ENCODE measurements at regions not wholly inside any gene's neighbourhood (a gene's known extent, or its start where the extent isn't known, plus 50 kb on each side); places are given as distances from the start of the nearest gene placed in this dataset.

- H3K27ac ChIP-seq (ENCODE audit: low read depth, low read length) = no peak overlapping the region
- H3K27me3 Mint-ChIP-seq = no peaks in the 10 kb centered on the region
- H3K9me3 ChIP-seq (ENCODE audit: low read length) = no peaks in the 10 kb centered on the region
- H3K9me3 Mint-ChIP-seq = peaks cover 0 to 5% (median 0%) of the 10 kb centered on the region in 5 donors
- H3K27ac Mint-ChIP-seq = no peak overlapping the region
- H3K4me1 ChIP-seq (ENCODE audit: insufficient read depth, low read length) = no peaks in the 10 kb centered on the region
- H3K36me3 Mint-ChIP-seq = no peaks in the 10 kb centered on the region
- POLR2A ChIA-PET = no interaction called here
- no peak overlapping the region for H3K4me3 ChIP-seq (ENCODE audit: low read length)
- no peaks in the 10 kb centered on the region for H3K27me3 ChIP-seq (ENCODE audit: insufficient read depth, low read length, poor library complexity, severe bottlenecking)
- DNase-seq = no peak
- no peaks in the 10 kb centered on the region for H3K4me1 Mint-ChIP-seq
- CTCF ChIA-PET = no interaction called here
- no peaks in the 10 kb centered on the region for H3K36me3 ChIP-seq (ENCODE audit: insufficient read depth, low read length)
- H3K4me3 Mint-ChIP-seq = no peak overlapping the region
Observed at GRCh38 chr9:17994695-17995425, 416.0 kb downstream of the SH3GL2 start.

- Mint-ChIP-seq H3K36me3 (no peaks in the 10 kb centered on the region), H3K27ac (no peak overlapping the region)
Observed at GRCh38 chr9:17996728-17997127, 417.9 kb downstream of the SH3GL2 start.

GRCh38 chr9:18002718-18003438 lies 424.0 kb downstream of the SH3GL2 start:
- Histone ChIP-seq H3K36me3 (ENCODE audit: insufficient read depth, low read length) (no peaks in the 10 kb centered on the region), H3K4me3 (ENCODE audit: low read length) (no peak overlapping the region), H3K27ac (ENCODE audit: low read depth, low read length) (no peak overlapping the region), H3K9me3 (ENCODE audit: low read length) (no peaks in the 10 kb centered on the region), H3K4me1 (ENCODE audit: insufficient read depth, low read length) (no peaks in the 10 kb centered on the region), H3K27me3 (ENCODE audit: insufficient read depth, low read length, poor library complexity, severe bottlenecking) (no peaks in the 10 kb centered on the region)
- no peaks in the 10 kb centered on the region for H3K27me3 Mint-ChIP-seq
- H3K4me3 Mint-ChIP-seq = no peak overlapping the region
- no peaks in the 10 kb centered on the region for H3K4me1 Mint-ChIP-seq
- H3K27ac Mint-ChIP-seq = no peak overlapping the region
- H3K36me3 Mint-ChIP-seq = no peaks in the 10 kb centered on the region
- no peak for DNase-seq
- ChIA-PET POLR2A (no interaction called here), CTCF (no interaction called here)
- H3K9me3 Mint-ChIP-seq = peaks cover 0 to 10% (median 0%) of the 10 kb centered on the region in 5 donors

More at GRCh38 chr9:17996728-17997127, 417.9 kb downstream of the SH3GL2 start:
- Mint-ChIP-seq H3K27me3 (no peaks in the 10 kb centered on the region), H3K4me3 (no peak overlapping the region), H3K4me1 (no peaks in the 10 kb centered on the region), H3K9me3 (peaks cover 0 to 5% (median 0%) of the 10 kb centered on the region in 5 donors)
- ChIA-PET POLR2A (no interaction called here), CTCF (no interaction called here)
- no peak overlapping the region for H3K4me3 ChIP-seq (ENCODE audit: low read length)
- DNase-seq = no peak
- no peaks in the 10 kb centered on the region for H3K36me3 ChIP-seq (ENCODE audit: insufficient read depth, low read length)
- no peaks in the 10 kb centered on the region for H3K9me3 ChIP-seq (ENCODE audit: low read length)
- no peaks in the 10 kb centered on the region for H3K27me3 ChIP-seq (ENCODE audit: insufficient read depth, low read length, poor library complexity, severe bottlenecking)
- H3K4me1 ChIP-seq (ENCODE audit: insufficient read depth, low read length) = no peaks in the 10 kb centered on the region
- no peak overlapping the region for H3K27ac ChIP-seq (ENCODE audit: low read depth, low read length)

GRCh38 chr9:18006591-18006990 lies 427.7 kb downstream of the SH3GL2 start:
- POLR2A ChIA-PET = no interaction called here
- no peaks in the 10 kb centered on the region for H3K36me3 Mint-ChIP-seq
- CTCF ChIA-PET = no interaction called here

GRCh38 chr9:18007621-18008020 lies 428.8 kb downstream of the SH3GL2 start:
- H3K9me3 ChIP-seq (ENCODE audit: low read length) = no peaks in the 10 kb centered on the region
- CTCF ChIA-PET = no interaction called here
- no peaks in the 10 kb centered on the region for H3K27me3 ChIP-seq (ENCODE audit: insufficient read depth, low read length, poor library complexity, severe bottlenecking)
- no peaks in the 10 kb centered on the region for H3K36me3 Mint-ChIP-seq
- H3K4me1 ChIP-seq (ENCODE audit: insufficient read depth, low read length) = no peaks in the 10 kb centered on the region
- no peak overlapping the region for H3K4me3 ChIP-seq (ENCODE audit: low read length)
- no peaks in the 10 kb centered on the region for H3K36me3 ChIP-seq (ENCODE audit: insufficient read depth, low read length)
- H3K9me3 Mint-ChIP-seq = peaks cover 0 to 13% (median 2%) of the 10 kb centered on the region in 5 donors
- H3K4me1 Mint-ChIP-seq = no peaks in the 10 kb centered on the region
- no peaks in the 10 kb centered on the region for H3K27me3 Mint-ChIP-seq
- no peak overlapping the region for H3K27ac ChIP-seq (ENCODE audit: low read depth, low read length)
- H3K4me3 Mint-ChIP-seq = no peak overlapping the region
- DNase-seq = no peak
- H3K27ac Mint-ChIP-seq = no peak overlapping the region
- POLR2A ChIA-PET = no interaction called here

More at GRCh38 chr9:18006591-18006990, 427.7 kb downstream of the SH3GL2 start:
- Histone ChIP-seq H3K36me3 (ENCODE audit: insufficient read depth, low read length) (no peaks in the 10 kb centered on the region), H3K9me3 (ENCODE audit: low read length) (no peaks in the 10 kb centered on the region), H3K27me3 (ENCODE audit: insufficient read depth, low read length, poor library complexity, severe bottlenecking) (no peaks in the 10 kb centered on the region), H3K4me1 (ENCODE audit: insufficient read depth, low read length) (no peaks in the 10 kb centered on the region), H3K27ac (ENCODE audit: low read depth, low read length) (no peak overlapping the region), H3K4me3 (ENCODE audit: low read length) (no peak overlapping the region)
- DNase-seq = no peak
- Mint-ChIP-seq H3K27me3 (no peaks in the 10 kb centered on the region), H3K4me1 (no peaks in the 10 kb centered on the region), H3K4me3 (no peak overlapping the region), H3K27ac (no peak overlapping the region), H3K9me3 (peaks cover 0 to 10% (median 2%) of the 10 kb centered on the region in 5 donors)

GRCh38 chr9:18009902-18010301 lies 431.0 kb downstream of the SH3GL2 start:
- ChIA-PET POLR2A (no interaction called here), CTCF (no interaction called here)
- H3K27ac Mint-ChIP-seq = no peak overlapping the region

GRCh38 chr9:18010492-18010891 lies 431.6 kb downstream of the SH3GL2 start:
- Histone ChIP-seq H3K27ac (ENCODE audit: low read depth, low read length) (no peak overlapping the region), H3K4me3 (ENCODE audit: low read length) (no peak overlapping the region), H3K9me3 (ENCODE audit: low read length) (no peaks in the 10 kb centered on the region), H3K36me3 (ENCODE audit: insufficient read depth, low read length) (no peaks in the 10 kb centered on the region), H3K27me3 (ENCODE audit: insufficient read depth, low read length, poor library complexity, severe bottlenecking) (no peaks in the 10 kb centered on the region), H3K4me1 (ENCODE audit: insufficient read depth, low read length) (no peaks in the 10 kb centered on the region)
- Mint-ChIP-seq H3K36me3 (no peaks in the 10 kb centered on the region), H3K4me3 (no peak overlapping the region), H3K9me3 (peaks cover 0 to 8% (median 2%) of the 10 kb centered on the region in 5 donors), H3K4me1 (no peaks in the 10 kb centered on the region), H3K27ac (no peak overlapping the region), H3K27me3 (no peaks in the 10 kb centered on the region)
- ChIA-PET CTCF (no interaction called here), POLR2A (no interaction called here)
- DNase-seq = no peak

More at GRCh38 chr9:18009902-18010301, 431.0 kb downstream of the SH3GL2 start:
- Mint-ChIP-seq H3K4me3 (no peak overlapping the region), H3K4me1 (no peaks in the 10 kb centered on the region), H3K9me3 (peaks cover 0 to 8% (median 2%) of the 10 kb centered on the region in 5 donors), H3K27me3 (no peaks in the 10 kb centered on the region), H3K36me3 (no peaks in the 10 kb centered on the region)
- Histone ChIP-seq H3K9me3 (ENCODE audit: low read length) (no peaks in the 10 kb centered on the region), H3K27ac (ENCODE audit: low read depth, low read length) (no peak overlapping the region), H3K36me3 (ENCODE audit: insufficient read depth, low read length) (no peaks in the 10 kb centered on the region), H3K4me1 (ENCODE audit: insufficient read depth, low read length) (no peaks in the 10 kb centered on the region), H3K27me3 (ENCODE audit: insufficient read depth, low read length, poor library complexity, severe bottlenecking) (no peaks in the 10 kb centered on the region), H3K4me3 (ENCODE audit: low read length) (no peak overlapping the region)
- DNase-seq = no peak

GRCh38 chr9:18012170-18012569 lies 433.3 kb downstream of the SH3GL2 start:
- no peak overlapping the region for H3K27ac ChIP-seq (ENCODE audit: low read depth, low read length)
- ChIA-PET POLR2A (no interaction called here), CTCF (no interaction called here)
- Mint-ChIP-seq H3K27me3 (no peaks in the 10 kb centered on the region), H3K36me3 (no peaks in the 10 kb centered on the region), H3K9me3 (peaks cover 0 to 15% (median 4%) of the 10 kb centered on the region in 5 donors), H3K27ac (no peak overlapping the region), H3K4me3 (no peak overlapping the region), H3K4me1 (no peaks in the 10 kb centered on the region)
- no peaks in the 10 kb centered on the region for H3K4me1 ChIP-seq (ENCODE audit: insufficient read depth, low read length)
- H3K27me3 ChIP-seq (ENCODE audit: insufficient read depth, low read length, poor library complexity, severe bottlenecking) = no peaks in the 10 kb centered on the region
- no peak for DNase-seq
- no peaks in the 10 kb centered on the region for H3K36me3 ChIP-seq (ENCODE audit: insufficient read depth, low read length)
- H3K4me3 ChIP-seq (ENCODE audit: low read length) = no peak overlapping the region
- no peaks in the 10 kb centered on the region for H3K9me3 ChIP-seq (ENCODE audit: low read length)
